ENCODE measurements at regions not wholly inside any gene's neighbourhood (a gene's known extent, or its start where the extent isn't known, plus 50 kb on each side); places are given as distances from the start of the nearest gene placed in this dataset.

- H2AFZ ChIP-seq (ENCODE audit: low read length): no peak overlapping the region
- no peaks in the 10 kb centered on the region for H4K20me1 ChIP-seq (ENCODE audit: insufficient read depth, low read length)
- TF ChIP-seq EZH2 (optimal IDR thresholded peaks at IDR 0.05; ENCODE audit: low read depth, low read length): no peak
- no peak for TF ChIP-seq EZH2phosphoT487 (IDR thresholded peaks at IDR 0.05; ENCODE audit: low read length)
- no peak for TF ChIP-seq CTCF (IDR thresholded peaks at IDR 0.05; ENCODE audit: low read length)
- H3K36me3 ChIP-seq (replicated peaks; ENCODE audit: insufficient read depth, low read length): no peaks in the 10 kb centered on the region
- no peak overlapping the region for H3K9ac ChIP-seq (ENCODE audit: low read length)
- no peaks in the 10 kb centered on the region for H3K79me2 ChIP-seq (ENCODE audit: low read length)
- no peak overlapping the region for H3K27ac ChIP-seq (ENCODE audit: low read length)
- H3K9me2 ChIP-seq (replicated peaks; ENCODE audit: insufficient read depth, low read length): no peaks in the 10 kb centered on the region
- H3K4me1 ChIP-seq (ENCODE audit: low read length): no peaks in the 10 kb centered on the region
- H3K4me2 ChIP-seq (ENCODE audit: low read depth, low read length): no peak overlapping the region
- DNase-seq: no peak
- no peaks in the 10 kb centered on the region for H3F3A ChIP-seq (ENCODE audit: insufficient read depth, low read length)
- H3K4me3 ChIP-seq (ENCODE audit: low read length): no peak overlapping the region
- H3K27me3 ChIP-seq (replicated peaks; ENCODE audit: insufficient read depth, low read length): no peaks in the 10 kb centered on the region
- no peaks in the 10 kb centered on the region for H3K9me3 ChIP-seq (replicated peaks; ENCODE audit: insufficient read depth, low read length)
Measured at GRCh38 chr6:113481458-113481857, 375.7 kb upstream of the MARCKS start.

- Histone ChIP-seq H3K27me3 (replicated peaks; ENCODE audit: insufficient read depth, low read length) (no peaks in the 10 kb centered on the region), H3K27ac (ENCODE audit: low read length) (no peak overlapping the region), H3K4me1 (ENCODE audit: low read length) (no peaks in the 10 kb centered on the region), H3K9me2 (replicated peaks; ENCODE audit: insufficient read depth, low read length) (no peaks in the 10 kb centered on the region), H2AFZ (ENCODE audit: low read length) (no peak overlapping the region), H3K4me3 (ENCODE audit: low read length) (no peak overlapping the region), H3K9ac (ENCODE audit: low read length) (no peak overlapping the region), H4K20me1 (ENCODE audit: insufficient read depth, low read length) (no peaks in the 10 kb centered on the region), H3K9me3 (replicated peaks; ENCODE audit: insufficient read depth, low read length) (no peaks in the 10 kb centered on the region), H3K4me2 (ENCODE audit: low read depth, low read length) (no peak overlapping the region), H3F3A (ENCODE audit: insufficient read depth, low read length) (no peaks in the 10 kb centered on the region), H3K79me2 (ENCODE audit: low read length) (no peaks in the 10 kb centered on the region), H3K36me3 (replicated peaks; ENCODE audit: insufficient read depth, low read length) (no peaks in the 10 kb centered on the region)
- no peak for DNase-seq
- TF ChIP-seq EZH2phosphoT487 (IDR thresholded peaks at IDR 0.05; ENCODE audit: low read length): no peak
- no peak for TF ChIP-seq CTCF (IDR thresholded peaks at IDR 0.05; ENCODE audit: low read length)
- TF ChIP-seq EZH2 (optimal IDR thresholded peaks at IDR 0.05; ENCODE audit: low read depth, low read length): no peak
Measured at GRCh38 chr6:113481910-113482309, 375.2 kb upstream of the MARCKS start.

GRCh38 chr6:113482771-113483170 lies 374.4 kb upstream of the MARCKS start:
- no peak for TF ChIP-seq EZH2 (optimal IDR thresholded peaks at IDR 0.05; ENCODE audit: low read depth, low read length)
- no peak for TF ChIP-seq EZH2phosphoT487 (IDR thresholded peaks at IDR 0.05; ENCODE audit: low read length)
- TF ChIP-seq CTCF (IDR thresholded peaks at IDR 0.05; ENCODE audit: low read length): no peak
- Histone ChIP-seq H3K4me2 (ENCODE audit: low read depth, low read length) (no peak overlapping the region), H3K4me1 (ENCODE audit: low read length) (no peaks in the 10 kb centered on the region), H3K9me3 (replicated peaks; ENCODE audit: insufficient read depth, low read length) (no peaks in the 10 kb centered on the region), H4K20me1 (ENCODE audit: insufficient read depth, low read length) (no peaks in the 10 kb centered on the region), H3K36me3 (replicated peaks; ENCODE audit: insufficient read depth, low read length) (no peaks in the 10 kb centered on the region), H3K9ac (ENCODE audit: low read length) (no peak overlapping the region), H3F3A (ENCODE audit: insufficient read depth, low read length) (no peaks in the 10 kb centered on the region), H3K27me3 (replicated peaks; ENCODE audit: insufficient read depth, low read length) (no peaks in the 10 kb centered on the region), H3K4me3 (ENCODE audit: low read length) (no peak overlapping the region), H2AFZ (ENCODE audit: low read length) (no peak overlapping the region), H3K9me2 (replicated peaks; ENCODE audit: insufficient read depth, low read length) (no peaks in the 10 kb centered on the region), H3K79me2 (ENCODE audit: low read length) (no peaks in the 10 kb centered on the region), H3K27ac (ENCODE audit: low read length) (no peak overlapping the region)
- no peak for DNase-seq

All from MM.1S (cell line).